CD4-positive, alpha-beta memory T cell (primary cell): ENCODE measurements at regions not wholly inside any gene's neighbourhood (a gene's known extent, or its start where the extent isn't known, plus 50 kb on each side); places are given as distances from the start of the nearest gene placed in this dataset.
"Not testable (repeated sequence)": the region's sequence is repeated elsewhere in the genome, so short reads cannot be mapped to it uniquely, and the experiment has no call there.

Experiments
- CTCF ChIA-PET: fragments of 350-600 bp; sonication (Branson Sonifier 250); formaldehyde crosslinking; loops from one replicate; lab custom pipeline; 2021; ENCODE audit warnings: inconsistent platforms; ENCODE audit not compliant: partially characterized antibody; lab: Charles Lee
- POLR2A ChIA-PET: fragments of 350-600 bp; sonication (Branson Sonifier 250); formaldehyde crosslinking; loops from one replicate; lab custom pipeline; 2021; ENCODE audit not compliant: partially characterized antibody; lab: Charles Lee
- DNase-seq, 5 donors: peaks; one replicate each; pipeline versions ENCODE4 v3.0.0 to v3.0.0-alpha.2; 2020 to 2022; ENCODE audit warnings: mixed read lengths in 1 of 5
- H3K27ac ChIP-seq: one replicate; pipeline ENCODE4 v1.7.0; 2013; ENCODE audit warnings: low read depth, low read length
- H3K27me3 ChIP-seq: 2 replicates; pipeline ENCODE4 v1.7.0; 2013; ENCODE audit warnings: mild to moderate bottlenecking, low read length, moderate library complexity; ENCODE audit not compliant: insufficient read depth
- H3K36me3 ChIP-seq: 2 replicates; pipeline ENCODE4 v1.7.0; 2013; ENCODE audit warnings: mild to moderate bottlenecking, low read length, moderate library complexity; ENCODE audit not compliant: insufficient read depth
- H3K4me1 ChIP-seq: 2 replicates; pipeline ENCODE4 v1.7.0; 2013; ENCODE audit warnings: mild to moderate bottlenecking, low read length, moderate library complexity; ENCODE audit not compliant: insufficient read depth
- H3K4me3 ChIP-seq, 2 donors: one replicate each; pipeline ENCODE4 v1.7.0; 2013; ENCODE audit warnings: low read length in 2 of 2, mild to moderate bottlenecking in 1 of 2
- H3K9me3 ChIP-seq, 2 donors: one replicate each; pipeline ENCODE4 v1.7.0; 2013; ENCODE audit warnings: low read length in 2 of 2, control low read depth in 1 of 2; ENCODE audit not compliant: control insufficient read depth in 1 of 2
- H3K27ac Mint-ChIP-seq, 7 donors: one replicate each; pipeline ENCODE4 v1.8.0; 2020 to 2021; ENCODE audit warnings: mixed read lengths in 7 of 7, mild to moderate bottlenecking in 6 of 7, inconsistent platforms in 3 of 7, moderate library complexity in 3 of 7
- H3K27me3 Mint-ChIP-seq, 2 donors: one replicate each; pipeline ENCODE4 v1.8.0; 2020 to 2021; ENCODE audit warnings: mixed read lengths in 2 of 2
- H3K36me3 Mint-ChIP-seq, 2 donors: one replicate each; pipeline ENCODE4 v1.8.0; 2020 to 2021; ENCODE audit warnings: mixed read lengths in 2 of 2, inconsistent platforms in 1 of 2, mild to moderate bottlenecking in 1 of 2
- H3K4me1 Mint-ChIP-seq, 4 donors: one replicate each; pipeline ENCODE4 v1.8.0; 2020 to 2021; ENCODE audit warnings: mixed read lengths in 4 of 4, mild to moderate bottlenecking in 1 of 4
- H3K4me3 Mint-ChIP-seq, 8 donors: one replicate each; pipeline ENCODE4 v1.8.0; 2020 to 2021; ENCODE audit warnings: mixed read lengths in 8 of 8, mild to moderate bottlenecking in 7 of 8, moderate library complexity in 6 of 8, inconsistent platforms in 3 of 8
- H3K9me3 Mint-ChIP-seq, 8 donors: one replicate each; pipeline ENCODE4 v1.8.0; 2020 to 2021; ENCODE audit warnings: mixed read lengths in 8 of 8, mild to moderate bottlenecking in 5 of 8, inconsistent platforms in 3 of 8, moderate library complexity in 1 of 8
- intact Hi-C: fragments of 100-400 bp; cut with micrococcal nuclease; formaldehyde crosslinking; loops from one replicate; pipeline ENCODE4 v1.15.1; 2023

- H3K36me3 ChIP-seq: no peaks in the 10 kb centered on the region
- Mint-ChIP-seq H3K4me3 (no peak overlapping the region), H3K27ac (no peak overlapping the region), H3K4me1 (no peaks in the 10 kb centered on the region), H3K9me3 (peaks cover 0 to 2% (median 0%) of the 10 kb centered on the region in 8 donors), H3K27me3 (peaks cover 9 to 17% of the 10 kb centered on the region in 2 donors), H3K36me3 (no peaks in the 10 kb centered on the region)
- H3K4me1 ChIP-seq: no peaks in the 10 kb centered on the region
- ChIA-PET CTCF (no interaction called here), POLR2A (no interaction called here)
- intact Hi-C loops: loop anchor here (5.0 kb wide), 1 partner anchor 1423 kb away; the partner anchor contains the start of gene OTOS
- H3K27me3 ChIP-seq: no peaks in the 10 kb centered on the region
- no peak overlapping the region for H3K4me3 ChIP-seq
- no peak overlapping the region for H3K27ac ChIP-seq
- no peak for DNase-seq
- no peaks in the 10 kb centered on the region for H3K9me3 ChIP-seq
These were observed 128.2 kb upstream of the TWIST2 start for GRCh38 chr2:238719641-238720040.

GRCh38 chr2:238720232-238720672 is 127.6 kb upstream of the TWIST2 start:
- Mint-ChIP-seq H3K27ac (no peak overlapping the region), H3K27me3 (peaks cover 9 to 20% of the 10 kb centered on the region in 2 donors), H3K4me1 (no peaks in the 10 kb centered on the region), H3K36me3 (no peaks in the 10 kb centered on the region), H3K9me3 (peaks cover 0 to 7% (median 0%) of the 10 kb centered on the region in 8 donors), H3K4me3 (no peak overlapping the region)
- ChIA-PET CTCF (no interaction called here), POLR2A (no interaction called here)
- H3K9me3 ChIP-seq: no peaks in the 10 kb centered on the region
- no peaks in the 10 kb centered on the region for H3K36me3 ChIP-seq
- intact Hi-C loops: loop anchor here (5.0 kb wide), 1 partner anchor 1422 kb away; the partner anchor contains the start of gene OTOS
- no peaks in the 10 kb centered on the region for H3K4me1 ChIP-seq
- no peak overlapping the region for H3K4me3 ChIP-seq
- peak in 2 of 5 donors; percentile 11 to 14 for DNase-seq
- no peaks in the 10 kb centered on the region for H3K27me3 ChIP-seq
- H3K27ac ChIP-seq: no peak overlapping the region

- H3K27me3 Mint-ChIP-seq: peaks cover 3 to 15% of the 10 kb centered on the region in 2 donors
- intact Hi-C loops: loop anchor here (5.0 kb wide), 1 partner anchor 1420 kb away; the partner anchor contains the start of gene OTOS
- H3K9me3 Mint-ChIP-seq: peaks cover 0 to 7% (median 3%) of the 10 kb centered on the region in 8 donors
- Histone ChIP-seq H3K4me3 (no peak overlapping the region), H3K9me3 (no peaks in the 10 kb centered on the region), H3K36me3 (no peaks in the 10 kb centered on the region), H3K27me3 (no peaks in the 10 kb centered on the region), H3K27ac (no peak overlapping the region), H3K4me1 (no peaks in the 10 kb centered on the region)
- H3K4me1 Mint-ChIP-seq: no peaks in the 10 kb centered on the region
- H3K36me3 Mint-ChIP-seq: no peaks in the 10 kb centered on the region
- H3K4me3 Mint-ChIP-seq: no peak overlapping the region
- DNase-seq: no peak
- H3K27ac Mint-ChIP-seq: no peak overlapping the region
- CTCF ChIA-PET: no interaction called here
- POLR2A ChIA-PET: no interaction called here
These were observed 125.7 kb upstream of the TWIST2 start for GRCh38 chr2:238722181-238722580.

GRCh38 chr2:238722883-238723282 is 125.0 kb upstream of the TWIST2 start:
- Histone ChIP-seq H3K27me3 (no peaks in the 10 kb centered on the region), H3K9me3 (no peaks in the 10 kb centered on the region), H3K36me3 (no peaks in the 10 kb centered on the region), H3K4me1 (no peaks in the 10 kb centered on the region), H3K4me3 (no peak overlapping the region), H3K27ac (no peak overlapping the region)
- POLR2A ChIA-PET: no interaction called here
- Mint-ChIP-seq H3K27me3 (peaks cover 3 to 18% of the 10 kb centered on the region in 2 donors), H3K4me3 (no peak overlapping the region), H3K36me3 (no peaks in the 10 kb centered on the region), H3K9me3 (peaks cover 0 to 7% (median 3%) of the 10 kb centered on the region in 8 donors), H3K4me1 (no peaks in the 10 kb centered on the region), H3K27ac (no peak overlapping the region)
- CTCF ChIA-PET: no interaction called here
- DNase-seq: no peak
- intact Hi-C loops: loop anchor here (5.0 kb wide), 1 partner anchor 1419 kb away; the partner anchor contains the start of gene OTOS

GRCh38 chr2:238723740-238724320 is 124.1 kb upstream of the TWIST2 start:
- H3K4me3 ChIP-seq, DNase-seq, H3K4me1 ChIP-seq, H3K9me3 Mint-ChIP-seq, CTCF ChIA-PET, H3K27me3 ChIP-seq, H3K36me3 Mint-ChIP-seq, POLR2A ChIA-PET, H3K4me3 Mint-ChIP-seq, H3K4me1 Mint-ChIP-seq, H3K27ac Mint-ChIP-seq, H3K27ac ChIP-seq, H3K9me3 ChIP-seq, H3K36me3 ChIP-seq: not testable (repeated sequence)
- intact Hi-C loops: loop anchor here (5.0 kb wide), 1 partner anchor 1418 kb away; the partner anchor contains the start of gene OTOS
- peaks cover 3 to 19% of the 10 kb centered on the region in 2 donors for H3K27me3 Mint-ChIP-seq

GRCh38 chr2:238724728-238725127 is 123.2 kb upstream of the TWIST2 start:
- H3K4me3 ChIP-seq: no peak overlapping the region
- no peaks in the 10 kb centered on the region for H3K27me3 ChIP-seq
- H3K27ac ChIP-seq: no peak overlapping the region
- DNase-seq: no peak
- H3K4me1 ChIP-seq: no peaks in the 10 kb centered on the region
- peaks cover 0 to 7% (median 3%) of the 10 kb centered on the region in 8 donors for H3K9me3 Mint-ChIP-seq
- H3K27me3 Mint-ChIP-seq: peaks cover 2 to 17% of the 10 kb centered on the region in 2 donors
- intact Hi-C loops: loop anchor here (5.0 kb wide), 1 partner anchor 1418 kb away; the partner anchor contains the start of gene OTOS
- H3K36me3 ChIP-seq: no peaks in the 10 kb centered on the region
- H3K9me3 ChIP-seq: no peaks in the 10 kb centered on the region
- no peak overlapping the region for H3K27ac Mint-ChIP-seq
- CTCF ChIA-PET: no interaction called here
- POLR2A ChIA-PET: no interaction called here
- no peaks in the 10 kb centered on the region for H3K4me1 Mint-ChIP-seq
- no peak overlapping the region for H3K4me3 Mint-ChIP-seq
- no peaks in the 10 kb centered on the region for H3K36me3 Mint-ChIP-seq

GRCh38 chr2:238725298-238725697 is 122.6 kb upstream of the TWIST2 start:
- DNase-seq: no peak
- no peaks in the 10 kb centered on the region for H3K9me3 ChIP-seq
- ChIA-PET CTCF (no interaction called here), POLR2A (no interaction called here)
- H3K9me3 Mint-ChIP-seq: peaks cover 0 to 7% (median 3%) of the 10 kb centered on the region in 8 donors
- H3K27ac Mint-ChIP-seq: no peak overlapping the region
- H3K27ac ChIP-seq: no peak overlapping the region
- H3K4me3 ChIP-seq: no peak overlapping the region
- no peaks in the 10 kb centered on the region for H3K27me3 ChIP-seq
- peaks cover 2 to 19% of the 10 kb centered on the region in 2 donors for H3K27me3 Mint-ChIP-seq
- H3K4me1 Mint-ChIP-seq: no peaks in the 10 kb centered on the region
- intact Hi-C loops: no loop called here
- H3K36me3 ChIP-seq: no peaks in the 10 kb centered on the region
- no peaks in the 10 kb centered on the region for H3K4me1 ChIP-seq
- no peak overlapping the region for H3K4me3 Mint-ChIP-seq
- H3K36me3 Mint-ChIP-seq: no peaks in the 10 kb centered on the region
